B cell (primary cell): ENCODE measurements at regions not wholly inside any gene's neighbourhood (a gene's known extent, or its start where the extent isn't known, plus 50 kb on each side); places are given as distances from the start of the nearest gene placed in this dataset.

ENCODE experiments used
- ATAC-seq: fragments of 200-7000 bp; cut with Tn5 transposase; one replicate; pipeline ENCODE4 v1.10.0; 2021; ENCODE audit warnings: low read depth, mild to moderate bottlenecking, moderate number of reproducible peaks, moderate library complexity
- CTCF ChIA-PET: fragments of 350-600 bp; sonication (Branson Sonifier 250); formaldehyde crosslinking; loops from one replicate; lab custom pipeline; 2021; ENCODE audit warnings: antibody characterized with exemption, inconsistent platforms; lab: Charles Lee
- POLR2A ChIA-PET: fragments of 350-600 bp; sonication (Branson Sonifier 250); formaldehyde crosslinking; loops from one replicate; lab custom pipeline; 2021; ENCODE audit warnings: antibody characterized with exemption; lab: Charles Lee
- DNase-seq: peaks from one replicate; pipeline ENCODE4 v3.0.0; 2013
- H2AFZ ChIP-seq: 2 replicates; pipeline ENCODE4 v1.6.1; 2012; ENCODE audit warnings: mild to moderate bottlenecking, low read depth, low read length; ENCODE audit not compliant: insufficient read depth, poor library complexity, severe bottlenecking
- H3K27ac ChIP-seq, 2 donors: 1 replicate in 1 of 2; 2 replicates in 1 of 2; pipeline ENCODE4 v1.5.1; 2012 to 2013; ENCODE audit warnings: low read length in 2 of 2, mild to moderate bottlenecking in 2 of 2, moderate library complexity in 1 of 2
- H3K27me3 ChIP-seq, 4 experiments: fragments of 200-600 bp in 1 of 4; sonication (generic) in 1 of 4; replicated peaks in 1 of 4; 1 replicate in 2 of 4; 2 replicates in 2 of 4; pipeline versions ENCODE4 v1.6.1 to v1.7.0; 2013 to 2016; ENCODE audit warnings: low read length in 3 of 4, mild to moderate bottlenecking in 2 of 4, mixed read lengths in 1 of 4, moderate library complexity in 1 of 4; ENCODE audit not compliant: insufficient read depth in 4 of 4, control insufficient read depth in 3 of 4; ENCODE audit errors: control extremely low read depth in 1 of 4
- H3K36me3 ChIP-seq, 2 experiments: replicated peaks in 1 of 2; 1 replicate in 1 of 2; 2 replicates in 1 of 2; pipeline versions ENCODE4 v1.6.1 to v1.7.1; 2013; ENCODE audit warnings: low read length in 1 of 2; ENCODE audit not compliant: insufficient read depth in 2 of 2, control insufficient read depth in 1 of 2; ENCODE audit errors: control extremely low read depth in 1 of 2, extremely low read depth in 1 of 2
- H3K4me1 ChIP-seq, 2 donors: fragments of 200-600 bp in 1 of 2; sonication (generic) in 1 of 2; 1 replicate in 1 of 2; 2 replicates in 1 of 2; pipeline versions ENCODE4 v1.5.1 to v1.6.1; 2013 to 2017; ENCODE audit warnings: low read length in 2 of 2; ENCODE audit not compliant: control insufficient read depth in 2 of 2, insufficient read depth in 2 of 2
- H3K4me2 ChIP-seq: replicated peaks from 2 replicates; pipeline ENCODE3; 2012; ENCODE audit warnings: mild to moderate bottlenecking, low read depth, low read length; ENCODE audit not compliant: poor library complexity, severe bottlenecking
- H3K4me3 ChIP-seq, 5 experiments: fragments of 200-600 bp in 1 of 5; sonication (generic) in 1 of 5; 1 replicate in 3 of 5; 2 replicates in 2 of 5; pipeline versions ENCODE4 v1.5.1 to v1.7.0; 2011 to 2016; ENCODE audit warnings: low read length in 4 of 5, mild to moderate bottlenecking in 4 of 5, low read depth in 2 of 5, control low read depth in 1 of 5, moderate library complexity in 1 of 5; ENCODE audit not compliant: insufficient read depth in 1 of 5; ENCODE audit errors: control extremely low read depth in 1 of 5, extremely low read depth in 1 of 5
- H3K79me2 ChIP-seq: fragments of 200-600 bp; sonication (generic); one replicate; pipeline ENCODE4 v1.6.0; 2016; ENCODE audit warnings: low read length; ENCODE audit not compliant: control insufficient read depth, insufficient read depth
- H3K9ac ChIP-seq: fragments of 200-600 bp; sonication (generic); 2 replicates; pipeline ENCODE4 v1.6.1; 2017; ENCODE audit warnings: mild to moderate bottlenecking, low read length, moderate library complexity
- H3K9me3 ChIP-seq, 3 donors: one replicate each; pipeline versions ENCODE4 v1.6.1 to v1.7.1; 2013; ENCODE audit warnings: low read length in 2 of 3; ENCODE audit not compliant: control insufficient read depth in 2 of 3, insufficient read depth in 1 of 3; ENCODE audit errors: control extremely low read depth in 1 of 3
- H4K20me1 ChIP-seq: 2 replicates; pipeline ENCODE4 v1.6.0; 2012; ENCODE audit warnings: mild to moderate bottlenecking, low read length; ENCODE audit not compliant: insufficient read depth, control insufficient read depth, poor library complexity, severe bottlenecking
- H3K27ac Mint-ChIP-seq: one replicate; pipeline ENCODE4 v1.8.0; 2021; ENCODE audit warnings: mixed read lengths
- H3K27me3 Mint-ChIP-seq: one replicate; pipeline ENCODE4 v1.8.0; 2021; ENCODE audit warnings: mixed read lengths
- H3K4me1 Mint-ChIP-seq: one replicate; pipeline ENCODE4 v1.8.0; 2021; ENCODE audit warnings: mixed read lengths
- H3K4me3 Mint-ChIP-seq: one replicate; pipeline ENCODE4 v1.8.0; 2021; ENCODE audit warnings: mixed read lengths
- H3K9me3 Mint-ChIP-seq: one replicate; pipeline ENCODE4 v1.8.0; 2022; ENCODE audit warnings: mixed read lengths; ENCODE audit not compliant: insufficient read depth
- CTCF ChIP-seq: fragments of 200-600 bp; IDR thresholded peaks from one replicate; pipeline ENCODE4 v1.8.0; 2022; ENCODE audit warnings: antibody characterized with exemption, mild to moderate bottlenecking
- EZH2 ChIP-seq: IDR thresholded peaks from 2 replicates; pipeline ENCODE4 v1.6.1; 2012; ENCODE audit warnings: borderline replicate concordance, low read depth, mild to moderate bottlenecking, moderate library complexity, low read length; ENCODE audit not compliant: insufficient read depth, poor library complexity, severe bottlenecking
- WGBS: methylation state at CpG from one replicate; pipeline ENCODE4 v1.1.5; 2013; ENCODE audit warnings: missing lambda C conversion rate; ENCODE audit not compliant: insufficient coverage; 5-methylcytosine and 5-hydroxymethylcytosine counted together
- intact Hi-C: fragments of 100-400 bp; cut with micrococcal nuclease; formaldehyde crosslinking; loops from one replicate; pipeline ENCODE4 v1.10.0; 2022

- TF ChIP-seq CTCF (no peak), EZH2 (no peak)
- peaks cover 10% of the 10 kb centered on the region for H3K9me3 Mint-ChIP-seq
- no peaks in the 10 kb centered on the region for H3K4me1 Mint-ChIP-seq
- POLR2A ChIA-PET, result no interaction called here
- no peaks in the 10 kb centered on the region for H3K79me2 ChIP-seq
- H3K9me3 ChIP-seq, result peaks cover 0 to 42% (median 0%) of the 10 kb centered on the region in 3 donors
- DNase-seq, result no peak
- no peak overlapping the region for H2AFZ ChIP-seq
- intact Hi-C loops, result no loop called here
- no peak overlapping the region for H3K4me3 Mint-ChIP-seq
- H3K9ac ChIP-seq, result no peak overlapping the region
- no peaks in the 10 kb centered on the region for H3K27me3 Mint-ChIP-seq
- H3K27ac ChIP-seq, result no peak overlapping the region
- no peak overlapping the region for H3K4me3 ChIP-seq
- no peaks in the 10 kb centered on the region for H3K27me3 ChIP-seq
- CTCF ChIA-PET, result no interaction called here
- 86% methylated on average over 2 of the region's 2 CpGs for WGBS
- ATAC-seq, result no peak
- no peaks in the 10 kb centered on the region for H3K36me3 ChIP-seq
- H3K4me2 ChIP-seq, result no peak overlapping the region
- H4K20me1 ChIP-seq, result no peaks in the 10 kb centered on the region
- no peak overlapping the region for H3K27ac Mint-ChIP-seq
- no peaks in the 10 kb centered on the region for H3K4me1 ChIP-seq
These were observed 155.0 kb upstream of the TSHZ3 start for GRCh38 chr19:31504221-31504620.

- Histone ChIP-seq H3K4me2 (no peak overlapping the region), H3K9me3 (peaks cover 0 to 40% (median 0%) of the 10 kb centered on the region in 3 donors), H3K4me1 (no peaks in the 10 kb centered on the region), H3K9ac (no peak overlapping the region), H3K36me3 (no peaks in the 10 kb centered on the region), H3K27me3 (no peaks in the 10 kb centered on the region), H4K20me1 (no peaks in the 10 kb centered on the region), H3K4me3 (no peak overlapping the region), H2AFZ (no peak overlapping the region), H3K79me2 (no peaks in the 10 kb centered on the region), H3K27ac (no peak overlapping the region)
- Mint-ChIP-seq H3K27me3 (no peaks in the 10 kb centered on the region), H3K4me3 (no peak overlapping the region), H3K27ac (no peak overlapping the region), H3K4me1 (no peaks in the 10 kb centered on the region), H3K9me3 (peaks cover 8% of the 10 kb centered on the region)
- POLR2A ChIA-PET, result no interaction called here
- TF ChIP-seq CTCF (no peak), EZH2 (no peak)
- ATAC-seq (no peak), DNase-seq (no peak)
- CTCF ChIA-PET, result no interaction called here
- intact Hi-C loops, result no loop called here
- WGBS, result 100% methylated on average over 2 of the region's 6 CpGs
These were observed 156.3 kb upstream of the TSHZ3 start for GRCh38 chr19:31505596-31505910.
